RWPE1 (cell line): ENCODE measurements at regions not wholly inside any gene's neighbourhood (a gene's known extent, or its start where the extent isn't known, plus 50 kb on each side); places are given as distances from the start of the nearest gene placed in this dataset.

Source experiments
- CTCF ChIA-PET: fragments of 350-600 bp; sonication (Branson Sonifier 250); formaldehyde crosslinking; extraction: SDS; loops from one replicate; lab custom pipeline; 2021; lab: Yijun Ruan, JAX
- POLR2A ChIA-PET: fragments of 400-600 bp; formaldehyde crosslinking; extraction: SDS; loops from one replicate; lab custom pipeline; 2020; ENCODE audit warnings: antibody characterized with exemption; ENCODE audit not compliant: low non-redundant PET; lab: Yijun Ruan, JAX
- DNase-seq: peaks from one replicate; pipeline ENCODE4 v3.0.0; 2012; ENCODE audit warnings: low spot score
- H3K27ac ChIP-seq: fragments of 450-650 bp; 2 replicates; pipeline ENCODE4 v1.5.1; 2017
- TF ChIP-seq, protein P1 (sequence below): fragments of 450-650 bp; conservative IDR thresholded peaks from 2 replicates; pipeline ENCODE4 v1.5.1; 2017; ENCODE audit warnings: low read depth, mild to moderate bottlenecking

DNA sequence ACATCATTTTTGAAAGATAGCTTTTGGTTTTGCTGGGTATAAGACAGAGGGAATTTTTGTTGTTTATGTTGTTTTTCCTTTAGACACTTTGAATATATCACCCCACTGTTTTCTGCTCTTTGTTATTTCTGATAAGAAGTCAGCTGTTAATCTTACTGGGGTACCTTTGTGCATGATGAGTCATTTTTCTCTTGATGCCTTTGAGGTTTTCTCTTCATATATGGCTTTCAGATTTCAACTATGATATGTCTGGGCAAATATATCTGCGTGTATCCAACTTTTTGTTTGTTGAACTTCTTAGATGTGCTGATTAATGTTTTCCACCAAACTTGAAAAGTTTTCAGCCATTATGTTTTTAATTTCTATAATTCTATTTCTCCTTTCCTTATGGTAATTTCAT, 208.6 kb upstream of the TMEM72 start:
- H3K27ac ChIP-seq = no peak overlapping the region
- POLR2A ChIA-PET = no interaction called here
- no peak for DNase-seq
- CTCF ChIA-PET = no interaction called here
- TF ChIP-seq, protein P1, sequence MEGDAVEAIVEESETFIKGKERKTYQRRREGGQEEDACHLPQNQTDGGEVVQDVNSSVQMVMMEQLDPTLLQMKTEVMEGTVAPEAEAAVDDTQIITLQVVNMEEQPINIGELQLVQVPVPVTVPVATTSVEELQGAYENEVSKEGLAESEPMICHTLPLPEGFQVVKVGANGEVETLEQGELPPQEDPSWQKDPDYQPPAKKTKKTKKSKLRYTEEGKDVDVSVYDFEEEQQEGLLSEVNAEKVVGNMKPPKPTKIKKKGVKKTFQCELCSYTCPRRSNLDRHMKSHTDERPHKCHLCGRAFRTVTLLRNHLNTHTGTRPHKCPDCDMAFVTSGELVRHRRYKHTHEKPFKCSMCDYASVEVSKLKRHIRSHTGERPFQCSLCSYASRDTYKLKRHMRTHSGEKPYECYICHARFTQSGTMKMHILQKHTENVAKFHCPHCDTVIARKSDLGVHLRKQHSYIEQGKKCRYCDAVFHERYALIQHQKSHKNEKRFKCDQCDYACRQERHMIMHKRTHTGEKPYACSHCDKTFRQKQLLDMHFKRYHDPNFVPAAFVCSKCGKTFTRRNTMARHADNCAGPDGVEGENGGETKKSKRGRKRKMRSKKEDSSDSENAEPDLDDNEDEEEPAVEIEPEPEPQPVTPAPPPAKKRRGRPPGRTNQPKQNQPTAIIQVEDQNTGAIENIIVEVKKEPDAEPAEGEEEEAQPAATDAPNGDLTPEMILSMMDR = no peak

DNA sequence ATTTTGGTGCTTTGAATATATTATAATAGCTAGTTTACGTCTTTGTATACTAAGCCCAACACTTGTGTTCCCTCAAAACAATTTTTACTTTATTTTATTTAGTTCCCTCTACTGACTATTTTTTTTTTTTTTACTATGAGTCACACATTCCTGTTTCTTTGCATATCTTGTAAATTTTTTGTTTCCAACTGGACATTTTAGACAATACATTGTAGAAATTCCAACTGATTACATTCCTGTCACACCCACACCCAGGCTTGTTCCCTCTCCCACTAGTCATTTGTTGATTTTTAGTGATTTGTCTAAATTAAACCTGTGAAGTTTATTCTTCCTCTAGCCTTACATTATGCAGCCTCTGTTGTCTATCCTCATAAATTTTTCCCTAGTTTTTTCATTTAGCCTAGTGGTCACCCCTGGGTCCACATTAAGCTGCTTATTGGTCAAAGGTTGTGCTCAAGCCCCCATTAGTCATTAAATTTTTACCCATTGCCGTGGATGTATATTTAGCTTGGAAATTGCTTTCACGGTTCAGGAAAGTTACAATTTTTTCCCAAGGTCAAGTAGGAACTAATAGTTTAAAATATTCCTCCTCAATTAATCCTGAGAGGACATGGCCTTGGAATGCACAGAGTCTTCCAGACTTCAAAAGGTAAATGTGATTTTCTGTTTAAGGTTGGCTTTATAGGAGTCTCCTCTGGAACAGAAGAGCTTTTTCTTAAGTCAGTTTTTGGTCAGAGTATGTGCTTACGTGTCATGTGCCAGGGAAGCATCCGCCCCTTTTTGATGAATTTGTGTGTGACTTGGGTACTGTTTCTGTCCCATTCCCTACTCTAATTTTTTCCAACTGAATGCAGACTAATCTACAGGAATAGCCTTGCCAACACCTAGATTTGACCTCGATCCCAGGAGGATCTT, 207.6 kb upstream of the TMEM72 start:
- POLR2A ChIA-PET = no interaction called here
- TF ChIP-seq, protein P1 = no peak
- CTCF ChIA-PET = no interaction called here
- H3K27ac ChIP-seq = no peak overlapping the region
- peak; percentile 25 for DNase-seq

DNA sequence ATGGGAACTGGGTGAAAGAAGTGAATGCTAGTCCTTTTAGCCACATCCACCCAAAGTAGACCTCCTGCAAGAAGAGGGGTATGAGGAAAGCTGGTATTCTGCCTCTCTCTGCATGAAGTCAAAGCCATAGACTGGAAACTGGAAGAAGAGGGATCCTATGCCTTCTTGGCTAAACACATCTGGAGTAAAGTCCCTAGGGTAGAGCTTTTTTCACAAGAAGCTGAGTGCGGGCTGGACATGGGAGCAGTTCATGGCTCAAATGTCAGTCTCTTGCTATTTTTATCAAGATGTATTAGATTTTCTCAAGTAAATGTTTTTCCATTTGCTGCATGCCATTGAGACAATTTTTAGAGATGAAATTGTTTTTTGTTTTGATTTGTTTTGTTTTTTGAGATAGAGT, 206.5 kb upstream of the TMEM72 start:
- POLR2A ChIA-PET = no interaction called here
- CTCF ChIA-PET = interaction anchor here (0.6 kb wide), 1 partner anchor 536 kb away, joined by 4 read pairs; no protein-coding TSS in a partner anchor
- no peak overlapping the region for H3K27ac ChIP-seq
- TF ChIP-seq, protein P1 = no peak
- no peak for DNase-seq

DNA sequence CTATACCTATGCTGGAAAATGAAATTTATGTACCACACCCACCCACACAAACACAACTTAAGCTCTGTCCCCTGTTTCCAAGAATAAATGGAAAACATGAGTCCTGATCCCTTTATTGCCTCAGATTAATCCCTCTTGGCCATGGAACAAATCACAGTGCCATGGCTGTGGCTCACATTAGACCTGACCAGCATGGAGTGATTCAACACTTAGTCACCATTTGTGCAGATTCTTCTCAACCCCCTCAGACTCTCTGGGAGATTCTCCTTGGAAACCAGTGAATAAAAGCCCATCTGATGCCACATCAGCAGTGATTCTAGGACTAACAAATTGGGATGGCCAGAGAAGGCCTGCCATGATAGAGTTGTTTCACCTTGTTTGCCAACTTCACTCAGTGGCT, 204.4 kb upstream of the TMEM72 start:
- CTCF ChIA-PET = no interaction called here
- no peak overlapping the region for H3K27ac ChIP-seq
- POLR2A ChIA-PET = no interaction called here
- TF ChIP-seq, protein P1 = no peak
- peak; percentile 30 for DNase-seq

DNA sequence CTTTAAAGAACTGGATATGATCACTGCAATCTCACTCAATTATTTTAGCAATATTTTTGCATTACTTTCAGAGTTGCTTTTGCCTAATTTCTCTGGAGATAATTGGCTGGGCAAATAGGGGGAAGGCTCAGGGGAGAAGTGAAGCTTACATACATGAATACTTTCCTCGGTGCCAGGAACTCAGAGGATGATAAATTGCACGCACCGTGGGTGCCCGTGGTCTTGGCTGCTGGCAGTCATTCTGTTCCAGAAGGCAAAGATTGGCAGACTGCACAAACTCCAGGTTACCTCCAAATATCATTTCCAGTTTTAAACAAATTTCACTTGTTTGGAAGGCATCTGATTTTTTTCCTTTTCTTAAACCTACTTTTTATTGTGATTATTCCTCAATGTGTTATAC, 197.8 kb upstream of the TMEM72 start:
- TF ChIP-seq, protein P1 = no peak
- no peak for DNase-seq
- POLR2A ChIA-PET = interaction anchor here (0.6 kb wide), 1 partner anchor 144 kb away, joined by 5 read pairs; no protein-coding TSS in a partner anchor
- no peak overlapping the region for H3K27ac ChIP-seq
- CTCF ChIA-PET = no interaction called here

DNA sequence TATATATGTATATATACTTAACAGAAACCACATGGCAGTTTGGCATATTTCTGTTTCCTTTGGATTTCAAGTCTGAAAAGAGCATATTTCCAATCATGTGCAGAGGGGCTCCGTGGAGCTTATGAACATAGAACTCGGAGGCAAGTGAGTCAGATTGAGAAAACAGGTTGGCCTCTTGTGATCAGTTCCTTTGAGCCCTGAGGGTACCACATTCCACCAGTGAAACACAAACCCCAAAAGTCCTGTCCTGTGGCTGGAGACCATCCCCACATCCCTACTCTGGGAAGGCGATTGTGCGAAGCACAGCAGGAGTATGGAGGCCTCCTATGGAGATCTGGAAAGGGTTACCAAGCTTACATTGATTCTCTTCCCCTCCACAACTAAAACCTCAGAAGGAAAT, 196.7 kb upstream of the TMEM72 start:
- POLR2A ChIA-PET = no interaction called here
- TF ChIP-seq, protein P1 = no peak
- H3K27ac ChIP-seq = no peak overlapping the region
- CTCF ChIA-PET = no interaction called here
- DNase-seq = no peak
